GM19238 (cell line): ENCODE measurements at regions not wholly inside any gene's neighbourhood (a gene's known extent, or its start where the extent isn't known, plus 50 kb on each side); places are given as distances from the start of the nearest gene placed in this dataset.
A peak's percentile ranks its signal among the peaks of the same experiment; 100 is the strongest.
"Not testable (repeated sequence)": the region's sequence is repeated elsewhere in the genome, so short reads cannot be mapped to it uniquely, and the experiment has no call there.

Source experiments
- DNase-seq: peaks from one replicate; pipeline ENCODE4 v3.0.0; 2011; ENCODE audit warnings: low spot score; ENCODE audit not compliant: insufficient read length

DNA sequence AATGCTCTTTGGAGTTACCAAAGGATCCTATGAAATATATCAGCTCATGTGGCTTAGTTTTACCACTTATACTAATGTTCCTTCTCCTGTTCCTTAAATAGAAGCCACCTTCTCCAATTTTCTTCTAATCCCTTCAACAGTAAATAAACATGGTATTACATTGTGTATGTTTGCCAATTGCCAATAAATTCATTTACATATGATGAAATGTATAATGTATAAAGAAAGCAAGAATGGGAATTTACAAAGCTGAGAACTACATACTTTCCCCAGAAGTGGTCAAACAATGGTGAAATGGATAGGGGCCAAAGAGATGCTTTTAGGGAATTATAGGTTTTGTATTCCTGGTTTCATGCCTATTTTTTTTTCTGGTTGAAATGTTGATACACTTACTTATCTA lies 894.2 kb upstream of the CRIM1 start:
- DNase-seq, result no peak

DNA sequence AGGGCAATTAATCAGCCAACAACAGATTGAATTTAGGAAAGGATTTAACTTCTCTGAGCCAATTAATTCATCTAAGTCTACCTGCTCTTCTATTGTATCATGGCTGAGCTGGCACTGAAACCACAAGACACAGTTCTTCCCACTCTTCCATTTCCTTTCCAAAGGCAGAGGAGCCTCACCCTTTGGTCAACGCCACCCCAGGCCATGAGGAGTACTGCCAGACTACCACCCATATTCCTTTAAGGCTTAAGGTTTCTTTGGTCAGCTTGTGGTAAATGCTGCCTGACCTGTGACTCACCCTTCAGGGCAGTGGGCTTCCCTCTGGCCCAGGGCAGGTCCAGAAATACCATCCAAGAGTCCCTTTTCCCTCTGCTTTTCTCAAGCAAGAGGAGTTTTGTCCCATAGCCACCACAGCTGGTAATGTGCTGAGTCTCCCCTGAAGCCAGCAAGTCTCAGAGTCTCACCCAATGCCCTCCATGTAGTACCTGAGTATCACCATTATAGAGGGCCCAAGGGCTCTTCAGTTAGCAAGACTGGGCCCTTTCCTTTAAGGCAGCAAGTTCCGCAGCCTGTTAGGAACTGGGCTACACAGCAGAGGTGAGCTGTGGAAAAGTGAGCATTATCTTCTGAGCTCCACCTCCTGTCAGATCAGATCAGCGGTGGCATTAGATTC lies 900.5 kb upstream of the CRIM1 start:
- no peak for DNase-seq

- DNase-seq, result no peak
Observed at GRCh38 chr2:35447821-35448220, 907.8 kb upstream of the CRIM1 start.

- no peak for DNase-seq
Observed at GRCh38 chr2:35447215-35447614, 908.4 kb upstream of the CRIM1 start.

DNA sequence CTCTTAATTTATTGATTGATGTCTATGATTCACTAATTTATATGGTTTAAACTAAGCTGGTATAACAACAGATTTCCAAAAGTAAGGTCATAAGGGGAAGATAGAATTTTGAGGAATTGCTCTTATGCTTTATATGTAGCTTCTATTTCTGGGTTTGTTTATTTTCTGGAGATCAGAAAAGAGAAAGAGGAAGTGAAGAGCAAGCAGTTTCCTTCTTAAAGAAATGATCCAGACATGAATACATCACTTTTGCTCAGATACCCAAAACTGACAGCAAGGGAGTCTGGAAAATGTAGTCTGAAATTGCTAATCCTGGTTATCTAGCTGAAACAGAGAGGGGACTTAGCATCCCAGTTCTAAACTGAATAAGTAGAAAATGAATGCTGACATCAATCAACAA lies 912.5 kb upstream of the CRIM1 start:
- no peak for DNase-seq

DNA sequence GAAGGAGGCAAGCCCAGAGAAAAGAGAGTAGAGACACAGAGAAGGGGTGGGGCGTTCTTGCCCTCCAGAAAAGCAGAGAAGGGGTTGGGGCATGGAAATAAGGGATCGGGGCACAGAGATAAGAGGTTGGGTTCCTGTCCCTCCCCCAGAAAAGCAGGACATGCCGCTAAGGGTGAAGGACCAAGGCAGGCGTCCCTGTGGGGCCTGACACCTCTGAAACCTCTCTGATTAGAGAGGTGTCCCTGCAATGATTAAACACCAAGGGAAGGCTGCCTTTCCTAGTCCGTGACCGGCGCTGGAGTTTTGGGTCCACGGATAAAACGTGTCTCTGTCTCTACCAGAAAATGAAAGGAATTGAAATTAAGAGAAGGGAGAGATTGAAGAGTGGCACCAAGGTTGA lies 914.0 kb upstream of the CRIM1 start:
- not testable (repeated sequence) for DNase-seq

DNA sequence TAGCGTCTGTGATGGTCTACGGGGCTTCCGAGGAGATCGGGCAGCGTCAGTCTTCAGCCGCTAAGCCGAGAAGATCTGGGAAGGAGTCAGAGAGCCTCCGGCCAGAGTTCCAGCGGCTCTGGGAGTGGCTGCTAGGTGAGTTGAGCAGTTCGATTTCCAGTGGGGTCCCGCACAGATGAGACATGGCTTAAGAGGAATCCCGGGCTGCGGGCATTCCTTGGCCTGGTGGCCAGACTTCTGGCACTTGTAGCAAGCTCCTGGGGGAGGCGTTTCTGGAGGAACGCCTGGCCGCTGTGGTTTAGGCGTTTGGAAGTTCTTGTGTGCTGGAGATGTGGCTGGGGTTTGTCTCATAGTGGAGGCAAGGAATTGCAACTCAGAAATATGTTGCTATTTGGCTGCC lies 915.3 kb upstream of the CRIM1 start:
- not testable (repeated sequence) for DNase-seq

- DNase-seq, result not testable (repeated sequence)
Observed at GRCh38 chr2:35436893-35437292, 918.7 kb upstream of the CRIM1 start.

DNA sequence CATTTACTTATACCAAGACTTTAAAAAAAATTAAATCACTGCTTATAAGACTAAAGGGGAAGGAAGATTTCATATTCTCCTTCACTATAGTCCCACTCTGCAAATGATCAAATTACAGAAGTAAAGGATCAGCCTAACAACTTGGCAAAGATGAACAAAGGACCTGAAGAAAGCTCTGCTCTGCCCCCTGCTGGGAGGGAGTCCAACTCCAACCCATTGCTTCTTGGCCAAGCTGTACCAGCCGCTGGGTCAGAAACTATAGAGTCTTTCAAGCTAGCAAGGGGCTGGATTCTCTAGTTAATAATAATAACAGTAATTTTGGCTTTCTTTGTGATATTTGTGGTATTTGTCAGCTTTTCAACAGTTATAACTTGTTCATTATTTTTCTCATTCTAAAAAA lies 927.0 kb upstream of the CRIM1 start:
- peak; percentile 2 for DNase-seq

DNA sequence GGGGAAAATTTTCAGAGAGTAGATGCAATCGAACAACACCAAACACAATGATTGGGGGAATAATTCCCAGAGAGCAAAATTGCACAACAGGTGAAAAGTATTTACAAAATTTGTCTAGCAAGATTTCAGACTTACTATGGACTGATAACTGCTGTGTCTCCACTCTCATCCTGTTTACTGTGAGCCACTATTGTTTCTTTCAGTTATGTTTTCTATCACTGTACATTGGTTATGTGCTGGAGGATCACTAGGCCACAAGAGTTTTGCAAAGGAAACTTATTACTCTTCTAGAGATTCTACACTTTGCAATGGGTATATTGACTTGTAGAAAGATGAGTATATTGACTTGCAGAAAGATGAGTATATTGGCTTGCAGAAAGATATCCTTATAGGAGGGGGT lies 934.1 kb upstream of the CRIM1 start:
- DNase-seq, result no peak

GRCh38 chr2:35417293-35417692 lies 938.3 kb upstream of the CRIM1 start:
- DNase-seq, result no peak

GRCh38 chr2:35416391-35417140 lies 939.0 kb upstream of the CRIM1 start:
- DNase-seq, result no peak

GRCh38 chr2:35415942-35416341 lies 939.6 kb upstream of the CRIM1 start:
- no peak for DNase-seq

- no peak for DNase-seq
Observed at GRCh38 chr2:35415282-35415681, 940.3 kb upstream of the CRIM1 start.

DNA sequence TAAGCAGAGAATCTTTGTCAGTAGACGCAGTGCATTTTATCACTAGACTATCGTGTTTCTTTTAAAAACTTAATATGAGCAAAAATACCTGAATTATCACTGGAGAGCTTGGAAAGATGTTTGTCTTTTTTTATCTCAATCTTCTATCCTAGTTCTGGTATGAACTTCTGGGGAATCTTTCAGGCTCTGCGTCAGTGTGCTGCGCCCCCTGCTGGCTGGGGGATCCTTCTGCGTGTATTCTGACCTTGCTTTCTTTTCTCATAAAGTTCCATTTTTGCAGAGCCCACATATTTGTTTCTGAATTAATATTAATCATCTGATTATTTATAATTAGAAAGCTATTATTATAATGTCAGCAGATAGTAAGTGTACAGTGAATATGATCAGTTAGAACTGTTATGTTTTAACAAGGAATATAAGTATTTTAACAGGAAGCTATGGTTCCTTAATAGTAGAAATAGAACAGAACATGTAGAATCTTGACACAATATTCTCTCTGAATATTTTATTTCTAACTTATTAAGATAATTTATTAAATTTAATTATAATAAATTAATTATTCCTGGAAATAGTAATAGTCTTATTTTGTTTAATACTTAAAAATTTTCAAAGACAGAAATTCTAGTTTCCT lies 945.0 kb upstream of the CRIM1 start:
- no peak for DNase-seq

DNA sequence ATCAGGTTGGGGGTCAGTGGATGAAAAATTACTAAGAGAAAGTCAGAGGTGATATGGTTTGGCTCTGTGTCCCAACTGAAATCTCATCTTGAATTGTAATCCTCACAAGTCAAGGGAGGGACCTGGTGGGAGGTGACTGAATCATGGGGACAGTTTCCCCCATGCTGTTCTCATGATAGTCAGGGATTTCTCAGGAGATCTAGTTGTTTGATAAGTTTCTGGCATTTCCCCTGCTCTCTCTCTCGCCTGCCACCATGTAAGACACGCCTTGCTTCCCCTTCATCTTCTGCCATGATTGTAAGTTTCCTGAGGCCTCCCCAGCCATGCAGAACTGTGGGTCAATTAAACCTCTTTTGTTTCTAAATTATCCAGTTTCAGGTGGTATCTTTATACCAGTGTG lies 945.8 kb upstream of the CRIM1 start:
- no peak for DNase-seq

DNA sequence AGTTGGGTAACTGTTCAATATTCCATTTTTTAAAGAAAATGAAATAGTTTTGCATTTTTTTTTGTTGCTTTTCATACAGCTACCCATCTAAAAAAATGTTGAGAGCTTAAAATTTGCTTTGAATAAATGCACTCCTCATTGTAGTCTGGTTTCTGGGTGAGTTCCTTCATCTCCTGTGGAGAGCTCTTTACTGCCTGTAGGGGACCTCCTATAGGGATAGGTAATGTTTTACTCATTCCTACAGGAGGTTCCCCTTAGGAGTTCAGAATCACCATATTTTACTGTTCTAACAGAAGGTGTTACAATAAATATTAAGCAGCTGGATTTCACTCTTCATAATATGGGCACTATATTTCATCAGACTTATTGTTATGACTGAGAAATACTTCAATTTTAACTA lies 947.3 kb upstream of the CRIM1 start:
- DNase-seq, result no peak

- DNase-seq, result no peak
Observed at GRCh38 chr2:35391736-35392442, 963.7 kb upstream of the CRIM1 start.

DNA sequence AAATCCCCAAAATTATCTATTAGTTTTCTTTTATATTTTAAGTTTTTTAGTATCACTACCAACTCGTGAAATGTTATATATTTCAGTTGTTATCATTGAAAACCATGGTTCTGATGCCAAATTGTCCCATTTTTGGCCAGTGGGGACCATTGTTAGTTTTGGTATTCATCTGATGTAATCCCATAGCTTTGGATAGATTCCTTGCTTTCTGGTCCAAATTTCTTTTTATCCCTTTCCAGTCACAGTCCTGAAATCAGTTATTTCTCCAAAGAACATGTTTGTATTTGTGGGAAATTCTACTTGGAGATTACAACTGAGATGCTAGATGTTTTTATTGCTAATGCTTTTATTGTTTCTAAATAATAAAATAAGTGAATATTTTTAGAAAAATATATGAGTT lies 976.8 kb upstream of the CRIM1 start:
- no peak for DNase-seq

DNA sequence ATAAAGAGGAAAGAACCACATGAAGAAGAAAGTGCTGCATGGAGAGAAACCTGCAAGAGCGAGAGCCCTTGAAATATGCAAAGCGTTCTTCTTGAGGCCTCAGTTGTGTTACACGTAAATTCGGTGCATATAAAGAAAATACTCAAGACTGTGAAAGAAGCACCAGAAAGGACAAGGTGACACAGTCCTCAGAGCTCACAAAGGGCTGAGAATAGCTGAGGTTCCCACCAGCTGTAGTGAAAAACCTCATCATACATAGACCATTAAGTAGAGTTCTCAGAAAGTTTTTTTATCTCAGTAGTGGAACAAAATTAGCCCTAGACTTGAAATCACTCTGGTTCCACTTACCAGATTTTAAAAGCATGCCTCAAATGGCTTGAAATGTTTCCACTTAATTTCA lies 980.7 kb upstream of the CRIM1 start:
- DNase-seq, result no peak

- DNase-seq, result no peak
Observed at GRCh38 chr2:35365859-35366258, 989.7 kb upstream of the CRIM1 start.

DNA sequence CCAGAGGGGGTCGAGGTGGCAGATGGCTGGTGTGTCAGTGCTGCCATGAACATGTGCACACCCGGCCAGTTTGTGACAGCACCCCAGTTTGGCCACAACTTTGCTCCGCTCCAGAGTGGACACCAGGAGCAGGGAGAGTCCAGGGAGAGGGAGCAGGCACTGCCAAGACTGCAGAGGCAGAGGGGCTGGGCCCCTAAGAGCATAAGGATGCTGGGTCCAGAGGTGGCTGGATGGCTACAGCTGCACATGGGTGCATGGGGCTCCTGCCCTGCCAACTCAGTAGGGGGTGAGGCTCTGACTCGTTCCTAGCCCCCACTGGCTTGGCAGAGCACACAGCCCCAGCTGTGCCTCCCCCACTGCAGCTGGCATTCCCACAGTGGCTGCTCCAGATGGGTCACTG lies 999.2 kb upstream of the CRIM1 start:
- no peak for DNase-seq
